Upper lobe of left lung (tissue), 4 donors: ENCODE measurements at regions not wholly inside any gene's neighbourhood (a gene's known extent, or its start where the extent isn't known, plus 50 kb on each side); places are given as distances from the start of the nearest gene placed in this dataset.

ENCODE experiments used
- POLR2AphosphoS5 ChIP-seq, 2 donors: sonication (generic); formaldehyde crosslinking; IDR thresholded peaks; one replicate each; pipeline ENCODE4 v1.5.1; 2017; ENCODE audit warnings: antibody characterized with exemption in 2 of 2
- TF ChIP-seq, protein P1 (sequence below), 6 experiments: fragments of 450-650 bp in 4 of 6; fragments of 200-600 bp in 2 of 6; sonication (generic) in 2 of 6; IDR thresholded peaks; one replicate each; pipeline ENCODE4 v1.5.1; 2016 to 2019; ENCODE audit warnings: antibody characterized with exemption in 6 of 6

DNA sequence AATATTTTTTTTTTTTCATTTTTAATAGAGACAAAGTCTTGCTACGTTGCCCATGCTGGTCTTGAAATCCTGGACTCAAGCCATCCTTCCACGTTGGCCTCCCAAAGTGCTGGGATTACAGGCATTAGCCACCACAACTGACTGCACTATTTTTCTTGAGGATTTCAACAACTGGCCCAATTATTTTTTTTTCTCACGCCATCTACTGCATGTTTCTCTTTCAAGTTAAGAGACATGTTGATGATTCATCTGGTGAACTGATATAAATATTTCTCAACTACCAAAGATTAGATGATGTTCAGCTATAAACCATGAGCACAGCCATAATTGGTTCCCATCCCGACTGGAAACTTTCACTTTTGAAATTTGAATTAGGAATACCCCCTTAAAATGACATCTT is 688.4 kb upstream of the SYT4 start:
- TF ChIP-seq, protein P1, sequence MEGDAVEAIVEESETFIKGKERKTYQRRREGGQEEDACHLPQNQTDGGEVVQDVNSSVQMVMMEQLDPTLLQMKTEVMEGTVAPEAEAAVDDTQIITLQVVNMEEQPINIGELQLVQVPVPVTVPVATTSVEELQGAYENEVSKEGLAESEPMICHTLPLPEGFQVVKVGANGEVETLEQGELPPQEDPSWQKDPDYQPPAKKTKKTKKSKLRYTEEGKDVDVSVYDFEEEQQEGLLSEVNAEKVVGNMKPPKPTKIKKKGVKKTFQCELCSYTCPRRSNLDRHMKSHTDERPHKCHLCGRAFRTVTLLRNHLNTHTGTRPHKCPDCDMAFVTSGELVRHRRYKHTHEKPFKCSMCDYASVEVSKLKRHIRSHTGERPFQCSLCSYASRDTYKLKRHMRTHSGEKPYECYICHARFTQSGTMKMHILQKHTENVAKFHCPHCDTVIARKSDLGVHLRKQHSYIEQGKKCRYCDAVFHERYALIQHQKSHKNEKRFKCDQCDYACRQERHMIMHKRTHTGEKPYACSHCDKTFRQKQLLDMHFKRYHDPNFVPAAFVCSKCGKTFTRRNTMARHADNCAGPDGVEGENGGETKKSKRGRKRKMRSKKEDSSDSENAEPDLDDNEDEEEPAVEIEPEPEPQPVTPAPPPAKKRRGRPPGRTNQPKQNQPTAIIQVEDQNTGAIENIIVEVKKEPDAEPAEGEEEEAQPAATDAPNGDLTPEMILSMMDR (IDR thresholded peaks at IDR 0.05) = no peak
- no peak for TF ChIP-seq POLR2AphosphoS5 (IDR thresholded peaks at IDR 0.05)
